ENCODE measurements at regions not wholly inside any gene's neighbourhood (a gene's known extent, or its start where the extent isn't known, plus 50 kb on each side); places are given as distances from the start of the nearest gene placed in this dataset.

- no peak for TF ChIP-seq POLR2A (IDR thresholded peaks at IDR 0.05)
- TF ChIP-seq CTCF (IDR thresholded peaks at IDR 0.05), result no peak
These were observed 126.1 kb upstream of the NFIB start for GRCh38 chr9:14440062-14440461.

All from tibial nerve (tissue), 3 donors.